Transverse colon (tissue), 4 donors: ENCODE measurements at regions not wholly inside any gene's neighbourhood (a gene's known extent, or its start where the extent isn't known, plus 50 kb on each side); places are given as distances from the start of the nearest gene placed in this dataset.

Source experiments
- CTCF ChIP-seq, 5 experiments: fragments of 200-600 bp in 3 of 5; fragments of 450-650 bp in 2 of 5; sonication (generic) in 3 of 5; IDR thresholded peaks; 1 replicate in 2 of 5; 2 replicates in 3 of 5; pipeline ENCODE4 v1.5.1; 2016 to 2017; ENCODE audit warnings: antibody characterized with exemption in 5 of 5, inconsistent platforms in 3 of 5, mild to moderate bottlenecking in 2 of 5, moderate library complexity in 1 of 5
- POLR2A ChIP-seq: fragments of 450-650 bp; IDR thresholded peaks from one replicate; pipeline ENCODE4 v1.6.1; 2016; ENCODE audit warnings: antibody characterized with exemption, mild to moderate bottlenecking, moderate library complexity
- POLR2AphosphoS5 ChIP-seq, 3 donors: sonication (generic); formaldehyde crosslinking; IDR thresholded peaks; one replicate each; pipeline ENCODE4 v1.6.1; 2016; ENCODE audit warnings: antibody characterized with exemption in 3 of 3

- TF ChIP-seq POLR2A (no peak), POLR2AphosphoS5 (IDR thresholded peaks at IDR 0.05) (no peak), CTCF (IDR thresholded peaks at IDR 0.05) (no peak)
These were observed 83.5 kb upstream of the INHBA start for GRCh38 chr7:41786404-41786803.
